SK-N-SH (cell line): ENCODE measurements at regions not wholly inside any gene's neighbourhood (a gene's known extent, or its start where the extent isn't known, plus 50 kb on each side); places are given as distances from the start of the nearest gene placed in this dataset.

Experiments
- EP300 ChIP-seq, 2 experiments: IDR thresholded peaks; 2 replicates each; pipeline versions ENCODE4 v1.4.0 to v1.6.1; 2012; ENCODE audit warnings: borderline replicate concordance in 1 of 2, low read depth in 1 of 2, low read length in 1 of 2
- JUND ChIP-seq: IDR thresholded peaks from 2 replicates; pipeline ENCODE4 v1.4.0; 2012
- MXI1 ChIP-seq: IDR thresholded peaks from 2 replicates; pipeline ENCODE4 v1.6.1; 2012; ENCODE audit warnings: mild to moderate bottlenecking, low read depth, low read length, improper control_type of control experiment
- NFIC ChIP-seq: IDR thresholded peaks from 2 replicates; pipeline ENCODE4 v1.4.0; 2012; ENCODE audit warnings: borderline replicate concordance
- RAD21 ChIP-seq: IDR thresholded peaks from 2 replicates; pipeline ENCODE4 v1.6.1; 2012; ENCODE audit warnings: mild to moderate bottlenecking, low read length
- RCOR1 ChIP-seq: fragments of 150-350 bp; IDR thresholded peaks from 2 replicates; pipeline ENCODE4 v1.6.1; 2017; ENCODE audit warnings: antibody characterized with exemption, low read length
- RFX5 ChIP-seq: IDR thresholded peaks from 2 replicates; pipeline ENCODE4 v1.6.1; 2012; ENCODE audit warnings: mild to moderate bottlenecking, improper control_type of control experiment, low read length
- TAF1 ChIP-seq: IDR thresholded peaks from 2 replicates; pipeline ENCODE4 v1.6.1; 2012; ENCODE audit warnings: low read depth, mild to moderate bottlenecking, low read length, moderate library complexity, borderline replicate concordance
- TF ChIP-seq, protein P1 (sequence below): IDR thresholded peaks from 2 replicates; pipeline ENCODE4 v1.6.1; 2012; ENCODE audit warnings: mild to moderate bottlenecking, low read depth, low read length, moderate library complexity
- TF ChIP-seq, protein P2 (sequence below): fragments of 200-600 bp; sonication (generic); IDR thresholded peaks from 2 replicates; pipeline ENCODE4 v1.6.1; 2017; ENCODE audit warnings: antibody characterized with exemption, mild to moderate bottlenecking, moderate library complexity
- TF ChIP-seq, protein P3 (sequence below): IDR thresholded peaks from 2 replicates; pipeline ENCODE4 v1.4.0; 2012; ENCODE audit warnings: low read depth, borderline replicate concordance
- TF ChIP-seq, protein P4 (sequence below): IDR thresholded peaks from 2 replicates; pipeline ENCODE4 v1.4.0; 2012; ENCODE audit warnings: low read depth
- TF ChIP-seq, protein P5 (sequence below): IDR thresholded peaks from 2 replicates; pipeline ENCODE4; 2012
- TF ChIP-seq, protein P6 (sequence below): IDR thresholded peaks from 2 replicates; pipeline ENCODE4 v1.4.0; 2012; ENCODE audit warnings: low read depth, borderline replicate concordance

DNA sequence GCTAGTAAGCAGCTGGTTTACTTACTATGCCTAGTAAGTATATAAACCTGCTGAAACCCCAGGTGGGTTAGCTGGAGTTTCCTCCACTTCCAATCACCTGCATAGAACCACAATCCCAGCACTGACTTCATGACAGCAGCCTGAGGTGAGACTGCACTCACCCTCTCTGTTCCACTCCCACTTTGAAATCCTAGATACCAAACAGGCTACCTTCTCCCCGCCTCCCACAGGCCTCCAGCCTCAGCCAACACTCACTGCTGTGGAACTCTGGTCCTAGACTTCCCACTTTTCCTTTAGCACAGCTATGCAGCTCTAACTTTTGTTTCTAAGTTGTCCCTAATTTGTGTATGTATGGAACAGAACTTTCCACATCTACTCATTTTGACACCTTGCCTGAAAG, 149.7 kb upstream of the ARID1B start:
- TF ChIP-seq, protein P1, sequence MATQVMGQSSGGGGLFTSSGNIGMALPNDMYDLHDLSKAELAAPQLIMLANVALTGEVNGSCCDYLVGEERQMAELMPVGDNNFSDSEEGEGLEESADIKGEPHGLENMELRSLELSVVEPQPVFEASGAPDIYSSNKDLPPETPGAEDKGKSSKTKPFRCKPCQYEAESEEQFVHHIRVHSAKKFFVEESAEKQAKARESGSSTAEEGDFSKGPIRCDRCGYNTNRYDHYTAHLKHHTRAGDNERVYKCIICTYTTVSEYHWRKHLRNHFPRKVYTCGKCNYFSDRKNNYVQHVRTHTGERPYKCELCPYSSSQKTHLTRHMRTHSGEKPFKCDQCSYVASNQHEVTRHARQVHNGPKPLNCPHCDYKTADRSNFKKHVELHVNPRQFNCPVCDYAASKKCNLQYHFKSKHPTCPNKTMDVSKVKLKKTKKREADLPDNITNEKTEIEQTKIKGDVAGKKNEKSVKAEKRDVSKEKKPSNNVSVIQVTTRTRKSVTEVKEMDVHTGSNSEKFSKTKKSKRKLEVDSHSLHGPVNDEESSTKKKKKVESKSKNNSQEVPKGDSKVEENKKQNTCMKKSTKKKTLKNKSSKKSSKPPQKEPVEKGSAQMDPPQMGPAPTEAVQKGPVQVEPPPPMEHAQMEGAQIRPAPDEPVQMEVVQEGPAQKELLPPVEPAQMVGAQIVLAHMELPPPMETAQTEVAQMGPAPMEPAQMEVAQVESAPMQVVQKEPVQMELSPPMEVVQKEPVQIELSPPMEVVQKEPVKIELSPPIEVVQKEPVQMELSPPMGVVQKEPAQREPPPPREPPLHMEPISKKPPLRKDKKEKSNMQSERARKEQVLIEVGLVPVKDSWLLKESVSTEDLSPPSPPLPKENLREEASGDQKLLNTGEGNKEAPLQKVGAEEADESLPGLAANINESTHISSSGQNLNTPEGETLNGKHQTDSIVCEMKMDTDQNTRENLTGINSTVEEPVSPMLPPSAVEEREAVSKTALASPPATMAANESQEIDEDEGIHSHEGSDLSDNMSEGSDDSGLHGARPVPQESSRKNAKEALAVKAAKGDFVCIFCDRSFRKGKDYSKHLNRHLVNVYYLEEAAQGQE = no peak
- TF ChIP-seq, protein P2, sequence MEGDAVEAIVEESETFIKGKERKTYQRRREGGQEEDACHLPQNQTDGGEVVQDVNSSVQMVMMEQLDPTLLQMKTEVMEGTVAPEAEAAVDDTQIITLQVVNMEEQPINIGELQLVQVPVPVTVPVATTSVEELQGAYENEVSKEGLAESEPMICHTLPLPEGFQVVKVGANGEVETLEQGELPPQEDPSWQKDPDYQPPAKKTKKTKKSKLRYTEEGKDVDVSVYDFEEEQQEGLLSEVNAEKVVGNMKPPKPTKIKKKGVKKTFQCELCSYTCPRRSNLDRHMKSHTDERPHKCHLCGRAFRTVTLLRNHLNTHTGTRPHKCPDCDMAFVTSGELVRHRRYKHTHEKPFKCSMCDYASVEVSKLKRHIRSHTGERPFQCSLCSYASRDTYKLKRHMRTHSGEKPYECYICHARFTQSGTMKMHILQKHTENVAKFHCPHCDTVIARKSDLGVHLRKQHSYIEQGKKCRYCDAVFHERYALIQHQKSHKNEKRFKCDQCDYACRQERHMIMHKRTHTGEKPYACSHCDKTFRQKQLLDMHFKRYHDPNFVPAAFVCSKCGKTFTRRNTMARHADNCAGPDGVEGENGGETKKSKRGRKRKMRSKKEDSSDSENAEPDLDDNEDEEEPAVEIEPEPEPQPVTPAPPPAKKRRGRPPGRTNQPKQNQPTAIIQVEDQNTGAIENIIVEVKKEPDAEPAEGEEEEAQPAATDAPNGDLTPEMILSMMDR = no peak
- TF ChIP-seq RAD21 = no peak
- TF ChIP-seq, protein P3, sequence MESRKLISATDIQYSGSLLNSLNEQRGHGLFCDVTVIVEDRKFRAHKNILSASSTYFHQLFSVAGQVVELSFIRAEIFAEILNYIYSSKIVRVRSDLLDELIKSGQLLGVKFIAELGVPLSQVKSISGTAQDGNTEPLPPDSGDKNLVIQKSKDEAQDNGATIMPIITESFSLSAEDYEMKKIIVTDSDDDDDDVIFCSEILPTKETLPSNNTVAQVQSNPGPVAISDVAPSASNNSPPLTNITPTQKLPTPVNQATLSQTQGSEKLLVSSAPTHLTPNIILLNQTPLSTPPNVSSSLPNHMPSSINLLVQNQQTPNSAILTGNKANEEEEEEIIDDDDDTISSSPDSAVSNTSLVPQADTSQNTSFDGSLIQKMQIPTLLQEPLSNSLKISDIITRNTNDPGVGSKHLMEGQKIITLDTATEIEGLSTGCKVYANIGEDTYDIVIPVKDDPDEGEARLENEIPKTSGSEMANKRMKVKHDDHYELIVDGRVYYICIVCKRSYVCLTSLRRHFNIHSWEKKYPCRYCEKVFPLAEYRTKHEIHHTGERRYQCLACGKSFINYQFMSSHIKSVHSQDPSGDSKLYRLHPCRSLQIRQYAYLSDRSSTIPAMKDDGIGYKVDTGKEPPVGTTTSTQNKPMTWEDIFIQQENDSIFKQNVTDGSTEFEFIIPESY = no peak
- no peak for TF ChIP-seq JUND
- TF ChIP-seq, protein P4, sequence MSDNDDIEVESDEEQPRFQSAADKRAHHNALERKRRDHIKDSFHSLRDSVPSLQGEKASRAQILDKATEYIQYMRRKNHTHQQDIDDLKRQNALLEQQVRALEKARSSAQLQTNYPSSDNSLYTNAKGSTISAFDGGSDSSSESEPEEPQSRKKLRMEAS = no peak
- TF ChIP-seq NFIC = no peak
- TF ChIP-seq RCOR1 = no peak
- TF ChIP-seq, protein P5, sequence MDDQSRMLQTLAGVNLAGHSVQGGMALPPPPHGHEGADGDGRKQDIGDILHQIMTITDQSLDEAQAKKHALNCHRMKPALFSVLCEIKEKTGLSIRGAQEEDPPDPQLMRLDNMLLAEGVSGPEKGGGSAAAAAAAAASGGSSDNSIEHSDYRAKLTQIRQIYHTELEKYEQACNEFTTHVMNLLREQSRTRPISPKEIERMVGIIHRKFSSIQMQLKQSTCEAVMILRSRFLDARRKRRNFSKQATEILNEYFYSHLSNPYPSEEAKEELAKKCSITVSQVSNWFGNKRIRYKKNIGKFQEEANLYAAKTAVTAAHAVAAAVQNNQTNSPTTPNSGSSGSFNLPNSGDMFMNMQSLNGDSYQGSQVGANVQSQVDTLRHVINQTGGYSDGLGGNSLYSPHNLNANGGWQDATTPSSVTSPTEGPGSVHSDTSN = no peak
- TF ChIP-seq EP300 (IDR thresholded peaks at IDR 0.05; ENCODE audit: borderline replicate concordance in 1 of 2, low read depth in 1 of 2, low read length in 1 of 2) = no peak
- TF ChIP-seq MXI1 = no peak
- no peak for TF ChIP-seq TAF1
- TF ChIP-seq, protein P6, sequence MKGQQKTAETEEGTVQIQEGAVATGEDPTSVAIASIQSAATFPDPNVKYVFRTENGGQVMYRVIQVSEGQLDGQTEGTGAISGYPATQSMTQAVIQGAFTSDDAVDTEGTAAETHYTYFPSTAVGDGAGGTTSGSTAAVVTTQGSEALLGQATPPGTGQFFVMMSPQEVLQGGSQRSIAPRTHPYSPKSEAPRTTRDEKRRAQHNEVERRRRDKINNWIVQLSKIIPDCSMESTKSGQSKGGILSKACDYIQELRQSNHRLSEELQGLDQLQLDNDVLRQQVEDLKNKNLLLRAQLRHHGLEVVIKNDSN = no peak
- TF ChIP-seq RFX5 = no peak
